ENCODE measurements at regions not wholly inside any gene's neighbourhood (a gene's known extent, or its start where the extent isn't known, plus 50 kb on each side); places are given as distances from the start of the nearest gene placed in this dataset.

- no peak overlapping the region for H3K4me3 ChIP-seq (ENCODE audit: low read depth, low read length)
- no peak for TF ChIP-seq CTCF (IDR thresholded peaks at IDR 0.05; ENCODE audit: low read depth, low read length)
Measured at GRCh38 chr2:137813176-137813575, 151.1 kb upstream of the HNMT start.

GRCh38 chr2:137817058-137817457 is 147.2 kb upstream of the HNMT start:
- no peak for TF ChIP-seq CTCF (IDR thresholded peaks at IDR 0.05; ENCODE audit: low read depth, low read length)
- no peak overlapping the region for H3K4me3 ChIP-seq (ENCODE audit: low read depth, low read length)

GRCh38 chr2:137823196-137823595 is 141.1 kb upstream of the HNMT start:
- no peak for TF ChIP-seq CTCF (IDR thresholded peaks at IDR 0.05; ENCODE audit: low read depth, low read length)
- H3K4me3 ChIP-seq (ENCODE audit: low read depth, low read length), result no peak overlapping the region

DNA sequence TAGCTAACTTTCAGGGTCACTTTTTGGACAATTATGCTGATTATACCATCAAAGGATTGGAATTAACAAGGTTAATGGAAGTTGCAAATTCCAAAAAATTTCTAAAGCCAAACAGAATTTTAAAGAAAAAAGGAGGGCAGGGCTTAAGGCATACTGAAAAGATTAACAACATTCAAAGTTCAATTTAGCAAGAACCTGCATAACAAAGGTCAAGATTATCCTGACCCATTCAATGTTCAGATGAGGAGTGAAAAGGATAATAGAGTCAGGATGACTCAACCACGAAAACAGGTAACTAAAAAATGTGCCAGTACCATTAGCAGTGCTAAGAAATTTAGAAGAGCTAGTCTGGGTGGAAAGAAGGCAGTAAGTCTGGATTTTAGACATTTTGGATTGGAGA is 139.8 kb upstream of the HNMT start:
- no peak overlapping the region for H3K4me3 ChIP-seq (ENCODE audit: low read depth, low read length)
- TF ChIP-seq CTCF (IDR thresholded peaks at IDR 0.05; ENCODE audit: low read depth, low read length), result no peak

- no peak for TF ChIP-seq CTCF (IDR thresholded peaks at IDR 0.05; ENCODE audit: low read depth, low read length)
- H3K4me3 ChIP-seq (ENCODE audit: low read depth, low read length), result no peak overlapping the region
Measured at GRCh38 chr2:137826373-137827372, 137.6 kb upstream of the HNMT start.

DNA sequence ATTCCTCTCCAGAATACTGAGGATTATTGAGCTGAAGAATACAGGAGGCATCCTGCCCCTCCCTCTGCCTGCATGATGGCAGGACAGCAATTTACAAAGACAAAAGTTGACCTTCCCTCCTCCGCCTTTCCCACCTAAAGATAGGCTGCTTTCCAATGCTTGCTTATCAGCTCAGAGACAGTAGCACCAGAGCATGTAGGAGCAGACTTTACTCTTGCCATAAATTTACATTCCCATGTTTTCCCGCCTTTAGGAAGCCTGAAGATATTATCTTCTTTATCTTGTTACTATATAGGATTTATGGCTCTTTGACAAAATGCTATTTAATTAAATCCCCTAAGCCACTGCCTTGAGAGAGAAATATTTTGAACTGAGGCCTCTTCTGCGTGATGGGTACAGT is 135.6 kb upstream of the HNMT start:
- H3K4me3 ChIP-seq (ENCODE audit: low read depth, low read length), result no peak overlapping the region
- TF ChIP-seq CTCF (IDR thresholded peaks at IDR 0.05; ENCODE audit: low read depth, low read length), result no peak

DNA sequence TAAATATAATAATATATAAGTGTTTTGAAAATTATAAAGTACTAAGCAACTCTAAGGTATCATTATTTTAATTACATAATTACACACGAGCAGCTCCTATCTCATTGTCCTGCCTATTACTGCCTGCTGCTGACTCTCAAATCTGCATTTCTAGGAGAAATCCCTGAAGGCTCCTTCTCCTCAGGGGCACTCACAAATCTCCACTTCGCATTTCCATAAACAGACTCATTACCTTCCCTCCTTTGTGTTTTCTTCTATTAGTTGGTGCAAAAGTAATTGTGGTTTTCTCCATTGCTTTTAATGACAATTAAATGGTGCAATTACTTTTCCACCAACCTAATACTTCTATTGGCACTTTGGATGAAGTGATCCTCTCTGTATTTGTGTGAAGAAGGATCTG is 135.0 kb upstream of the HNMT start:
- TF ChIP-seq CTCF (IDR thresholded peaks at IDR 0.05; ENCODE audit: low read depth, low read length), result no peak

More for the DNA sequence above, 135.0 kb upstream of the HNMT start:
- H3K4me3 ChIP-seq (ENCODE audit: low read depth, low read length), result no peak overlapping the region

All from WI38 (cell line).